H9 (cell line): ENCODE measurements at regions not wholly inside any gene's neighbourhood (a gene's known extent, or its start where the extent isn't known, plus 50 kb on each side); places are given as distances from the start of the nearest gene placed in this dataset.

ENCODE experiments used
- DNase-seq: peaks from one replicate; pipeline ENCODE4 v3.0.0-alpha.2; 2017
- H2AFZ ChIP-seq: one replicate; pipeline ENCODE4 v1.6.1; 2013; ENCODE audit warnings: mild to moderate bottlenecking, low read length, control low read depth, moderate library complexity
- H2AK5ac ChIP-seq: 2 replicates; pipeline ENCODE4 v1.6.1; 2013; ENCODE audit warnings: low read length, control low read depth, mixed read lengths; ENCODE audit not compliant: insufficient read length
- H2BK120ac ChIP-seq: one replicate; pipeline ENCODE4 v1.6.1; 2013; ENCODE audit warnings: low read depth, mild to moderate bottlenecking, low read length, control low read depth, inconsistent platforms; ENCODE audit not compliant: poor library complexity, severe bottlenecking
- H2BK12ac ChIP-seq: 2 replicates; pipeline ENCODE4 v1.6.1; 2013; ENCODE audit warnings: low read length, control low read depth, mixed read lengths, low read depth; ENCODE audit not compliant: insufficient read length
- H2BK15ac ChIP-seq: 2 replicates; pipeline ENCODE4 v1.6.1; 2013; ENCODE audit warnings: low read depth, low read length, control low read depth
- H2BK20ac ChIP-seq: one replicate; pipeline ENCODE4 v1.6.1; 2013; ENCODE audit warnings: low read depth, mild to moderate bottlenecking, low read length, control low read depth, inconsistent platforms; ENCODE audit not compliant: poor library complexity, severe bottlenecking
- H2BK5ac ChIP-seq: 2 replicates; pipeline ENCODE4 v1.6.1; 2013; ENCODE audit warnings: low read length, control low read depth, mixed read lengths; ENCODE audit not compliant: insufficient read length
- H3K14ac ChIP-seq: 2 replicates; pipeline ENCODE4 v1.6.1; 2013; ENCODE audit warnings: low read length, control low read depth; ENCODE audit not compliant: insufficient read depth
- H3K18ac ChIP-seq: 2 replicates; pipeline ENCODE4 v1.6.1; 2013; ENCODE audit warnings: low read depth, mild to moderate bottlenecking, mixed read lengths, low read length, control low read depth; ENCODE audit not compliant: insufficient read length
- H3K23ac ChIP-seq: 2 replicates; pipeline ENCODE4 v1.6.1; 2013; ENCODE audit warnings: low read length, control low read depth, mixed read lengths, low read depth; ENCODE audit not compliant: insufficient read length
- H3K23me2 ChIP-seq: 2 replicates; pipeline ENCODE4 v1.6.1; 2013; ENCODE audit warnings: low read depth, mild to moderate bottlenecking, mixed read lengths, low read length, control low read depth; ENCODE audit not compliant: insufficient read length, poor library complexity, severe bottlenecking
- H3K27ac ChIP-seq: 2 replicates; pipeline ENCODE4 v1.5.1; 2013; ENCODE audit warnings: low read length, control low read depth, mixed read lengths, low read depth; ENCODE audit not compliant: insufficient read length
- H3K27me3 ChIP-seq: 2 replicates; pipeline ENCODE4 v1.6.1; 2013; ENCODE audit warnings: low read length, control low read depth, inconsistent platforms; ENCODE audit not compliant: insufficient read depth
- H3K4ac ChIP-seq: 2 replicates; pipeline ENCODE4 v1.6.1; 2013; ENCODE audit warnings: low read depth, mild to moderate bottlenecking, control low read depth, inconsistent platforms, low read length, moderate library complexity
- H3K4me1 ChIP-seq: 2 replicates; pipeline ENCODE4 v1.6.1; 2013; ENCODE audit warnings: low read length, control low read depth, inconsistent platforms; ENCODE audit not compliant: insufficient read depth
- H3K4me2 ChIP-seq: 2 replicates; pipeline ENCODE4 v1.6.1; 2013; ENCODE audit warnings: low read length, control low read depth, mixed read lengths; ENCODE audit not compliant: insufficient read length, insufficient read depth
- H3K56ac ChIP-seq: 2 replicates; pipeline ENCODE4 v1.6.1; 2013; ENCODE audit warnings: low read depth, mild to moderate bottlenecking, mixed read lengths, low read length, control low read depth; ENCODE audit not compliant: insufficient read length
- H3K79me1 ChIP-seq: 2 replicates; pipeline ENCODE4 v1.6.1; 2013; ENCODE audit warnings: low read depth, mild to moderate bottlenecking, moderate library complexity, low read length, control low read depth, inconsistent platforms; ENCODE audit not compliant: insufficient read depth, poor library complexity, severe bottlenecking
- H3K79me2 ChIP-seq: 2 replicates; pipeline ENCODE4 v1.6.1; 2013; ENCODE audit warnings: low read length, control low read depth, inconsistent platforms; ENCODE audit not compliant: insufficient read depth
- H3K9ac ChIP-seq: 2 replicates; pipeline ENCODE4 v1.6.1; 2013; ENCODE audit warnings: low read length, control low read depth, mixed read lengths; ENCODE audit not compliant: insufficient read length; ENCODE audit errors: extremely low read depth
- H3K9me3 ChIP-seq: one replicate; pipeline ENCODE4 v1.6.1; 2013; ENCODE audit warnings: low read depth, low read length, inconsistent platforms; ENCODE audit not compliant: control insufficient read depth
- H3T11ph ChIP-seq: one replicate; pipeline ENCODE4 v1.6.1; 2013; ENCODE audit warnings: mild to moderate bottlenecking, low read length, control low read depth, inconsistent platforms
- H4K20me1 ChIP-seq: one replicate; pipeline ENCODE4 v1.6.1; 2013; ENCODE audit not compliant: control insufficient read depth, insufficient read length, insufficient read depth
- H4K5ac ChIP-seq: 2 replicates; pipeline ENCODE4 v1.6.1; 2013; ENCODE audit warnings: low read depth, mild to moderate bottlenecking, mixed read lengths, low read length, control low read depth; ENCODE audit not compliant: insufficient read length
- H4K8ac ChIP-seq: replicated peaks from 2 replicates; pipeline ENCODE4 v1.6.1; 2013; ENCODE audit warnings: low read length, control low read depth, mixed read lengths, low read depth; ENCODE audit not compliant: insufficient read length
- H4K91ac ChIP-seq: 2 replicates; pipeline ENCODE4 v1.6.1; 2013; ENCODE audit warnings: low read depth, mild to moderate bottlenecking, moderate library complexity, mixed read lengths, low read length, control low read depth; ENCODE audit not compliant: insufficient read length
- H3K27ac Mint-ChIP-seq, 3 experiments: 2 replicates in 2 of 3; 3 replicates in 1 of 3; pipeline ENCODE4 v1.8.0; 2020 to 2021; ENCODE audit warnings: mixed read lengths in 3 of 3, mild to moderate bottlenecking in 1 of 3, moderate library complexity in 1 of 3
- H3K27me3 Mint-ChIP-seq: 2 replicates; pipeline ENCODE4 v1.8.0; 2021; ENCODE audit warnings: low read depth, mild to moderate bottlenecking, moderate library complexity, mixed read lengths
- H3K36me3 Mint-ChIP-seq, 3 experiments: 2 replicates in 2 of 3; 3 replicates in 1 of 3; pipeline ENCODE4 v1.8.0; 2020 to 2021; ENCODE audit warnings: low read depth in 3 of 3, mixed read lengths in 3 of 3; ENCODE audit not compliant: insufficient read depth in 1 of 3
- H3K4me1 Mint-ChIP-seq, 2 experiments: 2 replicates each; pipeline ENCODE4 v1.8.0; 2020; ENCODE audit warnings: mixed read lengths in 2 of 2
- H3K4me3 Mint-ChIP-seq, 2 experiments: 2 replicates in 1 of 2; 3 replicates in 1 of 2; pipeline ENCODE4 v1.8.0; 2020 to 2021; ENCODE audit warnings: mild to moderate bottlenecking in 2 of 2, mixed read lengths in 2 of 2, moderate library complexity in 1 of 2
- H3K9me3 Mint-ChIP-seq, 2 experiments: 2 replicates in 1 of 2; 3 replicates in 1 of 2; pipeline ENCODE4 v1.8.0; 2020; ENCODE audit warnings: mild to moderate bottlenecking in 2 of 2, mixed read lengths in 2 of 2, moderate library complexity in 1 of 2
- WGBS: extraction: QIAGEN DNeasy Blood & Tissue Kit; methylation state at CpG from one replicate; pipeline ENCODE4 v1.1.7; 2013; ENCODE audit warnings: missing lambda C conversion rate, low lambda C conversion rate, mixed read lengths; ENCODE audit not compliant: insufficient read length; ENCODE audit errors: extremely low coverage; 5-methylcytosine and 5-hydroxymethylcytosine counted together
- TF ChIP-seq, protein P1 (sequence below): fragments of 200-600 bp; sonication (generic); conservative IDR thresholded peaks from 3 replicates; pipeline ENCODE4 v1.8.0; 2021; ENCODE audit warnings: antibody characterized with exemption, mild to moderate bottlenecking

DNA sequence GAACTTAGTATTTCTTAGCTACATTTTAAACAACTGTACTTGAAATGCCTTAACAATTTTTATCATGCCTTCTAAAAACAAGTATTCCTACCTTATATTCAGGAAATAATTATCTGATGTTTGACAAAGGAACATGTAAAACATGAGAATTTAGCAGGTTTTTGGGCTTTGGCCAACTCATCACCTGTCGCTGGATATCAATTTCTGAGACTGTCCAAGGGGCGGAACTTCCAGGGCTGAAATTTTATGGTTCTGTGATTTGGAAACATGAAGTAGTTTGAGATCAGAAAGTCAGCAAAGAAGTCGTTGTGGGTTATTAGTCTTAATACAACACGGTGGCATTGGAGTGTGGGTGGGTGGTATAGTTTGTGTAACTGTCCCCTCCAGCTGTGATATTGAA, 282.2 kb upstream of the LRRN1 start:
- Mint-ChIP-seq H3K27ac (no peak overlapping the region), H3K36me3 (no peaks in the 10 kb centered on the region), H3K9me3 (no peaks in the 10 kb centered on the region), H3K27me3 (no peaks in the 10 kb centered on the region; the same call in 1 of the 2 replicates), H3K4me1 (peaks cover 0 to 6% of the 10 kb centered on the region in 2 experiments; a peak in 2 of 4 replicates), H3K4me3 (no peak overlapping the region)
- H2AK5ac ChIP-seq: no peak overlapping the region
- H4K20me1 ChIP-seq: no peaks in the 10 kb centered on the region
- H2BK20ac ChIP-seq: no peak overlapping the region
- H3K18ac ChIP-seq: no peak overlapping the region
- no peak overlapping the region for H2AFZ ChIP-seq
- H3K9ac ChIP-seq: no peak overlapping the region
- no peaks in the 10 kb centered on the region for H3K23me2 ChIP-seq
- H3K56ac ChIP-seq: no peak overlapping the region
- no peak overlapping the region for H3T11ph ChIP-seq
- H3K79me2 ChIP-seq: no peaks in the 10 kb centered on the region
- no peak overlapping the region for H2BK12ac ChIP-seq
- no peak overlapping the region for H2BK120ac ChIP-seq
- no peak overlapping the region for H4K8ac ChIP-seq
- no peak for DNase-seq
- H3K14ac ChIP-seq: no peak overlapping the region
- WGBS: no CpG with 5 or more reads among the region's 4 CpGs
- H3K4ac ChIP-seq: no peak overlapping the region
- no peaks in the 10 kb centered on the region for H3K27me3 ChIP-seq
- no peak overlapping the region for H4K91ac ChIP-seq
- no peaks in the 10 kb centered on the region for H3K4me1 ChIP-seq
- H3K79me1 ChIP-seq: no peaks in the 10 kb centered on the region
- H3K9me3 ChIP-seq: no peaks in the 10 kb centered on the region
- no peak overlapping the region for H2BK15ac ChIP-seq
- no peak overlapping the region for H4K5ac ChIP-seq
- H2BK5ac ChIP-seq: no peak overlapping the region
- H3K23ac ChIP-seq: no peak overlapping the region
- TF ChIP-seq, protein P1, sequence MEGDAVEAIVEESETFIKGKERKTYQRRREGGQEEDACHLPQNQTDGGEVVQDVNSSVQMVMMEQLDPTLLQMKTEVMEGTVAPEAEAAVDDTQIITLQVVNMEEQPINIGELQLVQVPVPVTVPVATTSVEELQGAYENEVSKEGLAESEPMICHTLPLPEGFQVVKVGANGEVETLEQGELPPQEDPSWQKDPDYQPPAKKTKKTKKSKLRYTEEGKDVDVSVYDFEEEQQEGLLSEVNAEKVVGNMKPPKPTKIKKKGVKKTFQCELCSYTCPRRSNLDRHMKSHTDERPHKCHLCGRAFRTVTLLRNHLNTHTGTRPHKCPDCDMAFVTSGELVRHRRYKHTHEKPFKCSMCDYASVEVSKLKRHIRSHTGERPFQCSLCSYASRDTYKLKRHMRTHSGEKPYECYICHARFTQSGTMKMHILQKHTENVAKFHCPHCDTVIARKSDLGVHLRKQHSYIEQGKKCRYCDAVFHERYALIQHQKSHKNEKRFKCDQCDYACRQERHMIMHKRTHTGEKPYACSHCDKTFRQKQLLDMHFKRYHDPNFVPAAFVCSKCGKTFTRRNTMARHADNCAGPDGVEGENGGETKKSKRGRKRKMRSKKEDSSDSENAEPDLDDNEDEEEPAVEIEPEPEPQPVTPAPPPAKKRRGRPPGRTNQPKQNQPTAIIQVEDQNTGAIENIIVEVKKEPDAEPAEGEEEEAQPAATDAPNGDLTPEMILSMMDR: no peak
- no peak overlapping the region for H3K27ac ChIP-seq
- no peak overlapping the region for H3K4me2 ChIP-seq
